ENCODE measurements at regions not wholly inside any gene's neighbourhood (a gene's known extent, or its start where the extent isn't known, plus 50 kb on each side); places are given as distances from the start of the nearest gene placed in this dataset.

- no peaks in the 10 kb centered on the region for H3K9me3 ChIP-seq (ENCODE audit: control insufficient read depth in 4 of 4, insufficient read depth in 3 of 4, low read length in 3 of 4)
- TF ChIP-seq CTCF (IDR thresholded peaks at IDR 0.05; ENCODE audit: control extremely low read depth, extremely low read depth), result no peak
- no peaks in the 10 kb centered on the region for H3K4me1 ChIP-seq (ENCODE audit: control insufficient read depth in 5 of 5, insufficient read depth in 5 of 5, low read length in 5 of 5)
- no peak for DNase-seq
- no peak for ATAC-seq (ENCODE audit: insufficient read depth, low FRiP score)
- no peak overlapping the region for H3K9ac ChIP-seq (ENCODE audit: insufficient read depth in 1 of 2, low read length in 2 of 2)
- no peaks in the 10 kb centered on the region for H3K36me3 ChIP-seq (ENCODE audit: control insufficient read depth in 4 of 4, insufficient read depth in 4 of 4, low read length in 4 of 4)
- no peak overlapping the region for H3K27ac ChIP-seq (ENCODE audit: low read depth in 1 of 2, low read length in 1 of 2)
- no peaks in the 10 kb centered on the region for H3K27me3 ChIP-seq (ENCODE audit: control insufficient read depth in 3 of 3, insufficient read depth in 3 of 3, low read length in 2 of 3)
- no peak overlapping the region for H3K4me3 ChIP-seq
- WGBS, 2 donors, result 93 to 94% methylated on average over 2 of the region's 2 CpGs
These were observed 555.5 kb upstream of the NR5A2 start for GRCh38 chr1:199472018-199472417.

GRCh38 chr1:199472978-199473377, 554.5 kb upstream of the NR5A2 start:
- H3K27ac ChIP-seq (ENCODE audit: low read depth in 1 of 2, low read length in 1 of 2), result no peak overlapping the region
- no peak overlapping the region for H3K4me3 ChIP-seq
- no peak overlapping the region for H3K9ac ChIP-seq (ENCODE audit: insufficient read depth in 1 of 2, low read length in 2 of 2)
- no peak for TF ChIP-seq CTCF (IDR thresholded peaks at IDR 0.05; ENCODE audit: control extremely low read depth, extremely low read depth)
- no peak for ATAC-seq (ENCODE audit: insufficient read depth, low FRiP score)
- no peaks in the 10 kb centered on the region for H3K36me3 ChIP-seq (ENCODE audit: control insufficient read depth in 4 of 4, insufficient read depth in 4 of 4, low read length in 4 of 4)
- H3K9me3 ChIP-seq (ENCODE audit: control insufficient read depth in 4 of 4, insufficient read depth in 3 of 4, low read length in 3 of 4), result no peaks in the 10 kb centered on the region
- WGBS, 2 donors, result 93 to 98% methylated on average over 6 of the region's 6 CpGs
- H3K27me3 ChIP-seq (ENCODE audit: control insufficient read depth in 3 of 3, insufficient read depth in 3 of 3, low read length in 2 of 3), result no peaks in the 10 kb centered on the region
- no peaks in the 10 kb centered on the region for H3K4me1 ChIP-seq (ENCODE audit: control insufficient read depth in 5 of 5, insufficient read depth in 5 of 5, low read length in 5 of 5)
- no peak for DNase-seq

GRCh38 chr1:199474738-199475137, 552.8 kb upstream of the NR5A2 start:
- Histone ChIP-seq H3K9me3 (ENCODE audit: control insufficient read depth in 4 of 4, insufficient read depth in 3 of 4, low read length in 3 of 4) (no peaks in the 10 kb centered on the region), H3K27me3 (ENCODE audit: control insufficient read depth in 3 of 3, insufficient read depth in 3 of 3, low read length in 2 of 3) (no peaks in the 10 kb centered on the region), H3K4me1 (ENCODE audit: control insufficient read depth in 5 of 5, insufficient read depth in 5 of 5, low read length in 5 of 5) (no peaks in the 10 kb centered on the region), H3K36me3 (ENCODE audit: control insufficient read depth in 4 of 4, insufficient read depth in 4 of 4, low read length in 4 of 4) (no peaks in the 10 kb centered on the region), H3K9ac (ENCODE audit: insufficient read depth in 1 of 2, low read length in 2 of 2) (no peak overlapping the region), H3K27ac (ENCODE audit: low read depth in 1 of 2, low read length in 1 of 2) (no peak overlapping the region), H3K4me3 (no peak overlapping the region)
- 47 to 70% methylated on average over 2 of the region's 2 CpGs for WGBS, 2 donors
- ATAC-seq (ENCODE audit: insufficient read depth, low FRiP score), result no peak
- no peak for TF ChIP-seq CTCF (IDR thresholded peaks at IDR 0.05; ENCODE audit: control extremely low read depth, extremely low read depth)
- DNase-seq, result no peak

GRCh38 chr1:199482426-199482825, 545.1 kb upstream of the NR5A2 start:
- H3K27ac ChIP-seq (ENCODE audit: low read depth in 1 of 2, low read length in 1 of 2), result no peak overlapping the region
- no peak overlapping the region for H3K9ac ChIP-seq (ENCODE audit: insufficient read depth in 1 of 2, low read length in 2 of 2)
- ATAC-seq (ENCODE audit: insufficient read depth, low FRiP score), result no peak
- no peak overlapping the region for H3K4me3 ChIP-seq
- DNase-seq, result no peak
- WGBS, 2 donors, result 85 to 90% methylated on average over 4 of the region's 4 CpGs
- no peaks in the 10 kb centered on the region for H3K4me1 ChIP-seq (ENCODE audit: control insufficient read depth in 5 of 5, insufficient read depth in 5 of 5, low read length in 5 of 5)
- peaks cover 0 to 1% (median 0%) of the 10 kb centered on the region in 4 donors for H3K9me3 ChIP-seq (ENCODE audit: control insufficient read depth in 4 of 4, insufficient read depth in 3 of 4, low read length in 3 of 4)
- no peak for TF ChIP-seq CTCF (IDR thresholded peaks at IDR 0.05; ENCODE audit: control extremely low read depth, extremely low read depth)
- H3K36me3 ChIP-seq (ENCODE audit: control insufficient read depth in 4 of 4, insufficient read depth in 4 of 4, low read length in 4 of 4), result no peaks in the 10 kb centered on the region
- no peaks in the 10 kb centered on the region for H3K27me3 ChIP-seq (ENCODE audit: control insufficient read depth in 3 of 3, insufficient read depth in 3 of 3, low read length in 2 of 3)

All from lung (tissue), 11 donors.